H7 (cell line): ENCODE measurements at regions not wholly inside any gene's neighbourhood (a gene's known extent, or its start where the extent isn't known, plus 50 kb on each side); places are given as distances from the start of the nearest gene placed in this dataset.
"Not testable (repeated sequence)": the region's sequence is repeated elsewhere in the genome, so short reads cannot be mapped to it uniquely, and the experiment has no call there.

Experiments
- DNase-seq: peaks from one replicate; pipeline ENCODE4 v3.0.0; 2012
- H3K27me3 ChIP-seq: 2 replicates; pipeline ENCODE4 v1.6.0; 2011; ENCODE audit warnings: mild to moderate bottlenecking, low read length; ENCODE audit not compliant: control insufficient read depth, insufficient read depth
- H3K36me3 ChIP-seq: replicated peaks from 2 replicates; pipeline ENCODE4 v1.5.1; 2011; ENCODE audit warnings: low read length; ENCODE audit not compliant: control insufficient read depth, insufficient read depth
- H3K4me3 ChIP-seq: 2 replicates; pipeline ENCODE4 v1.5.1; 2011; ENCODE audit warnings: low read depth, mild to moderate bottlenecking, control low read depth, low read length, moderate library complexity; ENCODE audit not compliant: insufficient read depth

DNA sequence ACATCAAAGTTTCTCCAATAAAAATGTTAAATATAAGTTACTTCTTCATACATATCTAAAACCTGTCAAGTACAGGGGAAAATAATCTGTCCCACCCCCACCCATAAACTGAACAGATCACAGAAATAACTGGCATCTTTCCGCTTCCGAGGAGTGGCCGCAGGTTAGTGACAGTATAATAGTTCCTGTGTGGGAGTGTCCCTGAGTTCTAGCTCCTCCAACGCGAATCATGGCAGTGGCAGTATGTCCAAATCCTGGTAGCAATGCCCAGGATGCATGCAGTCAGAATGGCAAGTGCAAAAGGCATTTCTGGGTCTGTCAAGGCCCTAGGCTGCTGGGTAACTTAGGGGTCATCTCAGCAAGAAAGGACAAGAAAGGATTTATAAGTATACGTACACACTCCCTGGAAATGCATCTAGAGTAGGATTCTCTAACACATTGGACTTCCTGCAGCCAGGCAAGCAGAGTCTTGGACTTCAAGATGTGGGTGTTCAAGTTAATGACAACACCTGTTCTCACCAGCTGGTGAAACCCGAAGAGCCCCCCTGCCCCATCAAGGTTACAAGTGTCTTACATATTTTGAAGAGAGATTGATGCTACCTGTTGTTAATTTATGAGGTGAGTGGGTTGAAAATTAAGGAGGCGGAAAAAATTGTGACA, 94.4 kb upstream of the COL1A2 start:
- no peaks in the 10 kb centered on the region for H3K36me3 ChIP-seq
- DNase-seq = no peak
- H3K4me3 ChIP-seq = no peak overlapping the region
- no peaks in the 10 kb centered on the region for H3K27me3 ChIP-seq

GRCh38 chr7:94301024-94301586, 93.6 kb upstream of the COL1A2 start:
- DNase-seq = peak; percentile 62
- no peak overlapping the region for H3K4me3 ChIP-seq

GRCh38 chr7:94303118-94303517, 91.6 kb upstream of the COL1A2 start:
- Histone ChIP-seq H3K27me3 (no peaks in the 10 kb centered on the region), H3K36me3 (no peaks in the 10 kb centered on the region), H3K4me3 (no peak overlapping the region)
- DNase-seq = no peak

More at GRCh38 chr7:94301024-94301586, 93.6 kb upstream of the COL1A2 start:
- H3K36me3 ChIP-seq = no peaks in the 10 kb centered on the region
- H3K27me3 ChIP-seq = no peaks in the 10 kb centered on the region

DNA sequence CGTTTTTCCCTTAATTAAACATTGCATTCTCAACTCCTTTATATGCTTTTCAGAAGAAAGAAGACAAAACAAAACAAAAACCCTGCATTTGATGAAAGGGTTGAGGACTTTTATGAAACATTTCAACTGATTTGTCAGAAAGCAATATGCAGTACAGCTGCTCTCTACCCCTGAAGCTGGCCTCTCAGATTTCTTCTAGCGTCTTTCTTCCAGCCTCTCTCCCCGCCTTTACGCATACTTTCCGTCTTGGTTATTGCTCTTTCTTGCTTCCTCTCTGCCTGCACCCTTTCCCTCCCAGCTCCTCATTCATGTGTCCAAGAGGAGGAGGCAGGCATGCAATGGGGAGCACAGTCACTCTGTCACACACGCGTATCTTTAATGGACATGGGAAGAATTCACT, 91.0 kb upstream of the COL1A2 start:
- Histone ChIP-seq H3K27me3 (no peaks in the 10 kb centered on the region), H3K4me3 (no peak overlapping the region), H3K36me3 (no peaks in the 10 kb centered on the region)
- DNase-seq = no peak

GRCh38 chr7:94304878-94305277, 89.8 kb upstream of the COL1A2 start:
- H3K27me3 ChIP-seq = no peaks in the 10 kb centered on the region
- H3K4me3 ChIP-seq = no peak overlapping the region
- DNase-seq = no peak
- H3K36me3 ChIP-seq = no peaks in the 10 kb centered on the region

DNA sequence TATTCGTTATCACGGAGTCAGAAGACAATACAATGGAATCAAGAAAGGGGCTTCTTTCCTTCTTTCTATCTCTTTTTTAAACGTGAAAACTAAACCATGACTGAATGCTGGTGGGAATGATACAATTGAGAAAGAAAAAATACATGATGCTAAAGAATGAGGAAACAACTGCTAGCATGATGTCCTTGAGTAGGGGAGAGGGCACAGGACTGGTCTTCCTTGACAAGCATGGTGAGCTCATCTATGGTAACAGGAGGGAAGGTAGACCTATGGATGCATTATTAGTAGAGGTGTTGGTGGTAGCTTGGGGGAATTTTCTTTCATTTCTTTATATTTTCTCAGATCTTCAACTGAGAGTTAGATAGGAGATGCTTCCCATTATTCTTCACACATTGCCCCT, 88.9 kb upstream of the COL1A2 start:
- no peaks in the 10 kb centered on the region for H3K27me3 ChIP-seq
- H3K4me3 ChIP-seq = no peak overlapping the region
- no peak for DNase-seq
- no peaks in the 10 kb centered on the region for H3K36me3 ChIP-seq

GRCh38 chr7:94307399-94308048, 87.2 kb upstream of the COL1A2 start:
- Histone ChIP-seq H3K27me3 (no peaks in the 10 kb centered on the region), H3K36me3 (no peaks in the 10 kb centered on the region), H3K4me3 (no peak overlapping the region)
- DNase-seq = no peak

DNA sequence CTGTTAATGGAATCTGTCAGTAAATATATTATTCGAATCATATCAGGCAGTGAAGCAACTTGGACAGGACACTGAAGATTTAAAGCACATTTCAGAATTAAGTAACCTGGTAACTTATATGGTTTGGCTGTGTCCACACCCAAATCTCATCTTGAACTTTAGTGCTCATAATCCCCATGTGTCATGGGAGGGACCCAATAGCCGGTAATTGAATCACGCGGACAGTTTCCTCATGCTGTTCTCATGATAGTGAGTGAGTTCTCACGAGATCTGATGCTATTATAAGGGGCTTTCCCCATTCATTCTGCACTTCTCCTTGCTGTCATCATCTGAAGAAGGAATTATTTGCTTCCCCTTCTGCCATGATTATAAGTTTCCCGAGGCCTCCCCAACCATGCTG, 83.2 kb upstream of the COL1A2 start:
- Histone ChIP-seq H3K4me3 (no peak overlapping the region), H3K27me3 (no peaks in the 10 kb centered on the region), H3K36me3 (no peaks in the 10 kb centered on the region)
- DNase-seq = no peak

DNA sequence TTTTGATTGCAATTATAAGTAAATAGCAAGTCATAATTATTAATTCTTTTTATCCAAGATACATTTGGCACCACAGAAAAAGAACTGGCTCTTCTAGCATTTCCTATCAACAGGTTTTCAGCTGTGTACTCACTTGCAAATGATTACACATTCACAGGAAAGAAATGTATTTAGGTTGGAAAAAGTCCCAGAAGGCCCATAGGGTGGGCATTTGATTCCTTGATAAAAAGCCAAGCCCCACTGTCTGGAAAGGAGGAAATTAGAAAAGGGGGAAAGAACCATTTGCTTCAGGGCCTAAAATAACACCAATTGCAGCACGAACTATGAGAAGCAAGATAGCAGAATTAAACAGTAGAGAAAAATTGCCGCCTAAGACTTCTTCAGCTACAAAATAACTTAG, 80.8 kb upstream of the COL1A2 start:
- no peak for DNase-seq
- no peak overlapping the region for H3K4me3 ChIP-seq
- H3K27me3 ChIP-seq = no peaks in the 10 kb centered on the region
- H3K36me3 ChIP-seq = no peaks in the 10 kb centered on the region

GRCh38 chr7:94314413-94315410, 80.0 kb upstream of the COL1A2 start:
- Histone ChIP-seq H3K27me3 (no peaks in the 10 kb centered on the region), H3K36me3 (no peaks in the 10 kb centered on the region), H3K4me3 (no peak overlapping the region)
- DNase-seq = no peak

GRCh38 chr7:94321138-94321537, 73.6 kb upstream of the COL1A2 start:
- not testable (repeated sequence) for H3K36me3 ChIP-seq, H3K4me3 ChIP-seq, H3K27me3 ChIP-seq, DNase-seq

- no peak for DNase-seq
- no peaks in the 10 kb centered on the region for H3K36me3 ChIP-seq
- H3K4me3 ChIP-seq = no peak overlapping the region
- no peaks in the 10 kb centered on the region for H3K27me3 ChIP-seq
Measured at GRCh38 chr7:94323844-94324243, 70.9 kb upstream of the COL1A2 start.

DNA sequence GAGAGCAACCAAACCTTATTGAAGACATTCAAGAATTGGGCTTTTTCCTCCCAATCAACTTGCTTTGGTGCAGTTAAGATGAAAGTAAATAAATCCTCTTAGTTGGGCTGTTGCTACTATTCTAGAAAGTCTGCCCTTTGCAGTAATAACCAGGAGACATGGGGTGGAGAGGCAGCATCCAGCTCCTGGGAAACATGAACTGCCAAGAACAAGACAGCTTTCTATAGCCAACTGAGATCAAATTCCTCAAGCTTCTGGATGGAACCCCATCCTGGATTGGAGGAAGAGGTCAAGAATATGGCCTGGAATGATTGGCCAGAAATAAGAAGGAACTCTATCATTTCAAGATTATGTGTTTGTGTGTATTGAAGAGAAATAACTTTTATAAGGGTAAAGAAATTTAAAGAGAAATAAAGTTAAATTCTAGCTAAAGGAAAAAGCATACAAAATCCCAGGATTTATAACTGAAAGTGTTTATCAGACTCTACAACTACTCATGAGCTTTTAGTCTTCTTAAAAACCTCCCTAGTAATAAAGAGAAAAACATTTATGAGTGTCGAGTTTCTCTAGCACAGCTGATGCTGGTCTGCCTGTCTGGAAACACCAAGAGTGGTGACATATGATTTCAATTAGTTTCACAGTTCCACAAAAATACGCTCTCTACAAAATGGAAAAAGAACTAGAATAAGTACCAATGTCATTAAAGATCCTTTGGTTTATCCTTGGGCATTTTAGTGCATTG, 70.1 kb upstream of the COL1A2 start:
- Histone ChIP-seq H3K27me3 (no peaks in the 10 kb centered on the region), H3K36me3 (no peaks in the 10 kb centered on the region), H3K4me3 (no peak overlapping the region)
- DNase-seq = no peak

DNA sequence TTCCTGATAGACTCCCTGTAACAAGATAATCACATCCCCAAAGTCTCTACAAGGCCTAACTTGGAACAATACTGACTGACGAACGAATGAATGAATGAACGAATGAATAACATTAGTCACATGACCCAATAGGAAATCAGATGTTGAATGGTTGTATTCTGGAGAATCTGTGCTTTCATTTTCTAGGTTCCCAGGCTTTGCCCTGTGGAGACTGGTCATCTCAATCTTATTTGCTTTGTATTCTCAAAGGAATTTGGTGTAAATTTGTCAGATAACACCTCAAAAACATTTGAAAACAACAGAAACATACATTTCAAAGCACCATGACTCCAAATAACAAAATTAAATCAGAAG, 69.6 kb upstream of the COL1A2 start:
- DNase-seq = no peak
- Histone ChIP-seq H3K4me3 (no peak overlapping the region), H3K27me3 (no peaks in the 10 kb centered on the region), H3K36me3 (no peaks in the 10 kb centered on the region)
